HCT116 (cell line): ENCODE measurements at regions not wholly inside any gene's neighbourhood (a gene's known extent, or its start where the extent isn't known, plus 50 kb on each side); places are given as distances from the start of the nearest gene placed in this dataset.

Source experiments
- ATAC-seq: fragments of 200-7000 bp; cut with Tn5 transposase; 2 replicates; pipeline ENCODE4 v1.9.1; 2020; ENCODE audit warnings: mild to moderate bottlenecking, moderate library complexity
- BruUV-seq: library from RNA; stranded (reverse); fragments of 400-500 nt; replicated peaks from 2 replicates; lab custom pipeline; 2021; lab: Mats Ljungman, UMichigan
- CTCF ChIA-PET: fragments of 300-600 bp; sonication (Branson Sonifier 250); formaldehyde crosslinking; loops from one replicate; lab custom pipeline; 2021; ENCODE audit warnings: antibody characterized with exemption; lab: Charles Lee
- POLR2A ChIA-PET: fragments of 300-600, 350-600 bp; sonication (Branson Sonifier 250); formaldehyde crosslinking; loops from one replicate; lab custom pipeline; 2021; ENCODE audit warnings: antibody characterized with exemption; lab: Charles Lee
- RAD21 ChIA-PET, 2 experiments: fragments of 300-600 bp; sonication (Branson Sonifier 250); formaldehyde crosslinking; loops; one replicate each; lab custom pipeline; 2023; ENCODE audit warnings: low total read pairs in 2 of 2; ENCODE audit not compliant: uncharacterized antibody in 2 of 2, unreplicated experiment in 2 of 2, low non-redundant PET in 1 of 2; lab: Charles Lee
- DNase-seq: peaks from one replicate; pipeline ENCODE4 v3.0.0-alpha.2; 2010; ENCODE audit warnings: low read depth, low spot score
- H2AFZ ChIP-seq: fragments of 200-600 bp; shearing (Covaris generic), sonication (generic); 2 replicates; pipeline ENCODE4 v1.6.1; 2017; ENCODE audit warnings: low read depth, mixed run types, mixed read lengths, antibody characterized with exemption, low read length; ENCODE audit not compliant: poor library complexity, severe bottlenecking
- H3K27ac ChIP-seq: 2 replicates; pipeline ENCODE4 v1.5.1; 2012; ENCODE audit warnings: low read depth, low read length
- H3K27me3 ChIP-seq: fragments of 200-600 bp; sonication (generic); 2 replicates; pipeline ENCODE4 v1.6.1; 2016; ENCODE audit warnings: mixed run types, low read length, mixed read lengths; ENCODE audit not compliant: insufficient read depth
- H3K36me3 ChIP-seq, 2 experiments: fragments of 200-500 bp in 1 of 2; fragments of 200-600 bp in 1 of 2; sonication (Bioruptor generic) in 1 of 2; sonication (generic) in 1 of 2; 2 replicates each; pipeline versions ENCODE4 v1.5.1 to v1.6.1; 2014 to 2016; ENCODE audit warnings: low read length in 2 of 2, inconsistent platforms in 1 of 2, mixed read lengths in 1 of 2, mixed run types in 1 of 2; ENCODE audit not compliant: insufficient read depth in 2 of 2, control insufficient read depth in 1 of 2
- H3K4me1 ChIP-seq, 2 experiments: fragments of 200-600 bp in 1 of 2; sonication (generic) in 1 of 2; 2 replicates each; pipeline versions ENCODE4 v1.5.1 to v1.6.1; 2012 to 2017; ENCODE audit warnings: low read length in 2 of 2, inconsistent platforms in 1 of 2, mild to moderate bottlenecking in 1 of 2, mixed read lengths in 1 of 2, mixed run types in 1 of 2, moderate library complexity in 1 of 2; ENCODE audit not compliant: insufficient read depth in 2 of 2, control insufficient read depth in 1 of 2
- H3K4me2 ChIP-seq: fragments of 200-600 bp; sonication (generic); 2 replicates; pipeline ENCODE4 v1.6.1; 2017; ENCODE audit warnings: mixed run types, low read length, mixed read lengths
- H3K4me3 ChIP-seq, 2 experiments: fragments of 200-600 bp in 1 of 2; sonication (generic) in 1 of 2; replicated peaks in 1 of 2; 2 replicates each; pipeline ENCODE4 v1.5.1; 2011 to 2016; ENCODE audit warnings: low read length in 2 of 2, control low read depth in 1 of 2, low read depth in 1 of 2, mild to moderate bottlenecking in 1 of 2, mixed read lengths in 1 of 2, mixed run types in 1 of 2
- H3K79me2 ChIP-seq: fragments of 200-600 bp; sonication (generic); 2 replicates; pipeline ENCODE4 v1.6.1; 2017; ENCODE audit warnings: mild to moderate bottlenecking, mixed run types, low read length, moderate library complexity, mixed read lengths; ENCODE audit not compliant: insufficient read depth
- H3K9ac ChIP-seq: fragments of 200-600 bp; sonication (generic); 2 replicates; pipeline ENCODE4 v1.6.1; 2016; ENCODE audit warnings: low read length, mixed read lengths
- H3K9me2 ChIP-seq: fragments of 200-600 bp; sonication (generic), shearing (Covaris generic); 2 replicates; pipeline ENCODE4 v1.6.1; 2017; ENCODE audit warnings: mixed run types, mild to moderate bottlenecking, moderate library complexity; ENCODE audit not compliant: insufficient read depth
- H3K9me3 ChIP-seq, 2 experiments: fragments of 200-500 bp in 1 of 2; fragments of 200-600 bp in 1 of 2; sonication (Bioruptor generic) in 1 of 2; sonication (generic) in 1 of 2; 2 replicates each; pipeline ENCODE4 v1.6.1; 2014 to 2017; ENCODE audit warnings: low read length in 2 of 2, mixed read lengths in 2 of 2, inconsistent platforms in 1 of 2, low read depth in 1 of 2, mild to moderate bottlenecking in 1 of 2, mixed run types in 1 of 2, moderate library complexity in 1 of 2; ENCODE audit not compliant: control insufficient read depth in 1 of 2, insufficient read depth in 1 of 2
- H4K20me1 ChIP-seq: fragments of 200-600 bp; sonication (generic), shearing (Covaris generic); 2 replicates; pipeline ENCODE4 v1.6.1; 2017; ENCODE audit warnings: mixed run types, mild to moderate bottlenecking, moderate library complexity; ENCODE audit not compliant: insufficient read depth
- ELF1 ChIP-seq: IDR thresholded peaks from 2 replicates; pipeline ENCODE4 v1.6.1; 2012; ENCODE audit warnings: low read depth, borderline replicate concordance
- EZH2phosphoT487 ChIP-seq: fragments of 200-600 bp; IDR thresholded peaks from 2 replicates; pipeline ENCODE4 v1.6.1; 2018; ENCODE audit warnings: antibody characterized with exemption, borderline replicate concordance
- POLR2A ChIP-seq: IDR thresholded peaks from 2 replicates; pipeline ENCODE4 v1.7.0; 2011; ENCODE audit warnings: borderline replicate concordance; ENCODE audit not compliant: insufficient read depth, insufficient read length; ENCODE audit errors: extremely low read depth
- RAD21 ChIP-seq: IDR thresholded peaks from 2 replicates; pipeline ENCODE4 v1.6.1; 2012; ENCODE audit warnings: low read depth, mild to moderate bottlenecking
- SIN3A ChIP-seq: IDR thresholded peaks from 2 replicates; pipeline ENCODE4 v1.6.1; 2012; ENCODE audit warnings: low read depth
- TCF7L2 ChIP-seq: IDR thresholded peaks from 2 replicates; pipeline ENCODE4 v1.7.0; 2011; ENCODE audit warnings: borderline replicate concordance, inconsistent platforms; ENCODE audit not compliant: insufficient read depth, insufficient read length; ENCODE audit errors: extremely low read depth
- intact Hi-C: fragments of 100-400 bp; cut with micrococcal nuclease; formaldehyde crosslinking; loops from 2 replicates; pipeline ENCODE4 v1.10.0; 2022
- TF ChIP-seq, protein P1 (sequence below): IDR thresholded peaks from 2 replicates; pipeline ENCODE4 v1.6.1; 2012

DNA sequence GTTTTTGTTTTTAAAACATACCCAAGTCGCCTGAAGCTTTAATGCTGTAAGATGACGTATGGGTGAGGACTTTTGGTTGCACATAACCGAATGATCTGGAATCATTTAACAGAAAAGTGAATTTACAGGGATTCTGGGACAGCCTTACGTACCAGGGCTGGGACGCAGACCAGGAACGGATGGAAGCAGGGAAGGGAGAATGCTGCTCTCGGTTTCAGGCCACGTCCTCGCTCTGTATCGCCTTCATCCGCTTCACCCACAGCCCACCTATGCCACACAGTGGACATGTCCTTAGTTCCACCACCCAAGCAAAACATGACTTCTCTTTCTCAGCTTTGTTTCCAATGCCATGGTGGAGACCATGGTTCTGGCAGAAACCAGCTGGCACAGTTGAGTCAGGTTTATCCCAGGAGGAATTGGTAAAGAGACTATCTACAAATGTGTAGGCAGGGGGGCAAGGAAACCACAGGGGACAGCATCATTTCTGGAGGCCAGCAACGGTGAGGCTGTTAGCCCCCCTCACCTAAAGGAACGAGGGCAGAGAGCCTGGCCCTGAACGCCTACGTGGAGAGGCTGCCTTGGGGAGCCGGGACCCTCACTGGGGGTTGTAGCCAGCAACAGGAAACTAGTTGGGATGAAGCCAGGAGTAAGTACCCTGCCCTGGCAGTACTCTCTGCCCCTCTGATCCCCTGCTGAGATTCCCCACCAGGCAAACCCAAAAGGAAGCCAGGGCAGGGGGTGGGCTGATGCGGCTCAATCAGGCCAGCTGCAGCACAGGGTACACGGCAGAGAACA is 132.5 kb downstream of the NDUFA10 start:
- H3K4me3 ChIP-seq, result no peak overlapping the region
- no peaks in the 10 kb centered on the region for H3K9me2 ChIP-seq
- BruUV-seq, result no TSS peak

DNA sequence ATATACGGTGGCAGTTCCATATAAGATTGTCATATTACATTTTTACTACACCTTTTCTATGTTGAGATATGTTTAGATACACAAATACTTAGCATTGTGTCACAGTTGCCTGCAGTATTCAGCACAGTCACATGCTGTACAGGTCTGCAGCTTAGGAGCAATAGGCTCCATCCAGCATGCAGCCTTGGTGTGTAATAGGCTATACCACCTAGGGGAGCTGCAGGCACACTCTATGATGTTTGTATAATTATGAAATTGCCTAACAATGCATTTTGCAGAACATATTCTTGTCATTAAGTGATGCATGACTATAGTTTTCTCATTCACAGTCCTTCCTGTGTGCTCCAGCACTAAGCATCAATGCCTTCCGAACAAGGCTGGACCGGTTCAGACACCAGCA is 133.4 kb downstream of the NDUFA10 start:
- ATAC-seq, result no peak
- CTCF ChIA-PET, result no interaction called here

More for the DNA sequence above, 132.5 kb downstream of the NDUFA10 start:
- CTCF ChIA-PET, result no interaction called here
- no peaks in the 10 kb centered on the region for H3K9me3 ChIP-seq
- DNase-seq, result no peak
- H3K4me1 ChIP-seq, result no peaks in the 10 kb centered on the region
- H3K27me3 ChIP-seq, result peaks cover 10% of the 10 kb centered on the region; the same call in 1 of the 2 replicates
- RAD21 ChIA-PET, result no interaction called here
- no peaks in the 10 kb centered on the region for H3K79me2 ChIP-seq
- intact Hi-C loops, result no loop called here
- no peaks in the 10 kb centered on the region for H3K36me3 ChIP-seq
- H4K20me1 ChIP-seq, result no peaks in the 10 kb centered on the region
- TF ChIP-seq POLR2A (no peak), EZH2phosphoT487 (no peak), TCF7L2 (no peak), SIN3A (no peak)
- TF ChIP-seq, protein P1, sequence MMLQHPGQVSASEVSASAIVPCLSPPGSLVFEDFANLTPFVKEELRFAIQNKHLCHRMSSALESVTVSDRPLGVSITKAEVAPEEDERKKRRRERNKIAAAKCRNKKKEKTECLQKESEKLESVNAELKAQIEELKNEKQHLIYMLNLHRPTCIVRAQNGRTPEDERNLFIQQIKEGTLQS, result no peak
- H3K4me2 ChIP-seq, result no peak overlapping the region
- H3K9ac ChIP-seq, result no peak overlapping the region
- ATAC-seq, result no peak
- H2AFZ ChIP-seq, result no peak overlapping the region
- H3K27ac ChIP-seq, result no peak overlapping the region
- POLR2A ChIA-PET, result no interaction called here

More for the DNA sequence above, 133.4 kb downstream of the NDUFA10 start:
- POLR2A ChIA-PET, result no interaction called here
- RAD21 ChIA-PET, result no interaction called here
- no peak overlapping the region for H3K27ac ChIP-seq
- H3K4me3 ChIP-seq, result no peak overlapping the region
- peaks cover 10% of the 10 kb centered on the region; the same call in 1 of the 2 replicates for H3K27me3 ChIP-seq
- no peaks in the 10 kb centered on the region for H4K20me1 ChIP-seq
- H3K36me3 ChIP-seq, result no peaks in the 10 kb centered on the region
- no peaks in the 10 kb centered on the region for H3K4me1 ChIP-seq
- no peaks in the 10 kb centered on the region for H3K9me3 ChIP-seq
- no peak overlapping the region for H3K9ac ChIP-seq
- TF ChIP-seq RAD21 (peak; percentile 23; the same call in 1 of the 2 replicates), ELF1 (no peak)
- DNase-seq, result no peak
- no peaks in the 10 kb centered on the region for H3K9me2 ChIP-seq
- H2AFZ ChIP-seq, result no peak overlapping the region
- intact Hi-C loops, result no loop called here
- no peaks in the 10 kb centered on the region for H3K79me2 ChIP-seq
- no peak overlapping the region for H3K4me2 ChIP-seq
- no TSS peak for BruUV-seq
